K562 (cell line): ENCODE measurements at regions not wholly inside any gene's neighbourhood (a gene's known extent, or its start where the extent isn't known, plus 50 kb on each side); places are given as distances from the start of the nearest gene placed in this dataset.

ENCODE experiments used
- ATAC-seq: fragments of 200-7000 bp; cut with Tn5 transposase; 3 replicates; pipeline ENCODE4 v1.9.1; 2020; ENCODE audit warnings: moderate library complexity
- BruUV-seq: library from RNA; stranded (reverse); fragments of 400-500 nt; replicated peaks from 2 replicates; lab custom pipeline; 2021; lab: Mats Ljungman, UMichigan
- CTCF ChIA-PET: fragments of 300-600 bp; formaldehyde crosslinking; extraction: SDS; loops from one replicate; lab custom pipeline; 2021; ENCODE audit warnings: low intra/inter-chr PET ratio; lab: Yijun Ruan, JAX
- POLR2A ChIA-PET: fragments of 300-600, 350-650 bp; sonication (Branson Sonifier 250); formaldehyde crosslinking; extraction: SDS; loops from one replicate; lab custom pipeline; 2021; ENCODE audit warnings: antibody characterized with exemption, inconsistent platforms; lab: Yijun Ruan, JAX
- DNase-seq, 4 experiments: peaks; one replicate each; pipeline versions ENCODE4 v3.0.0 to v3.0.0-alpha.2; 2011 to 2018; ENCODE audit warnings: low spot score in 3 of 4, mixed read lengths in 3 of 4; ENCODE audit errors: extremely low read depth in 1 of 4
- FAIRE-seq: peaks from 2 replicates; lab custom pipeline; 2011; peaks lifted over from hg19 to GRCh38; lab: Jason Lieb, UNC
- H2AFZ ChIP-seq: 2 replicates; pipeline ENCODE4 v1.6.0; 2011; ENCODE audit warnings: low read depth, low read length, control low read depth, inconsistent platforms
- H3K27ac ChIP-seq: fragments of 200-600 bp; 3 replicates; pipeline ENCODE4 v1.8.0; 2011; ENCODE audit warnings: low read depth, mild to moderate bottlenecking, control low read depth, inconsistent platforms, low read length, moderate library complexity, mixed read lengths; ENCODE audit errors: extremely low read depth
- H3K27me3 ChIP-seq, 2 experiments: fragments of 300-600 bp in 1 of 2; 2 replicates in 1 of 2; 3 replicates in 1 of 2; pipeline versions ENCODE4 v1.6.0 to v1.8.0; 2011; ENCODE audit warnings: inconsistent platforms in 2 of 2, low read length in 2 of 2, mild to moderate bottlenecking in 1 of 2, mixed read lengths in 1 of 2, moderate library complexity in 1 of 2; ENCODE audit not compliant: control insufficient read depth in 2 of 2, insufficient read depth in 2 of 2
- H3K36me3 ChIP-seq: fragments of 300-600 bp; 3 replicates; pipeline ENCODE4 v1.8.0; 2011; ENCODE audit warnings: mild to moderate bottlenecking, low read length, inconsistent platforms; ENCODE audit not compliant: control insufficient read depth, insufficient read depth
- H3K4me1 ChIP-seq, 2 experiments: fragments of 200-600 bp in 1 of 2; replicated peaks in 1 of 2; 2 replicates in 1 of 2; 3 replicates in 1 of 2; pipeline versions ENCODE4 v1.5.1 to v1.8.0; 2011; ENCODE audit warnings: inconsistent platforms in 2 of 2, low read length in 2 of 2, mild to moderate bottlenecking in 1 of 2, mixed read lengths in 1 of 2, moderate library complexity in 1 of 2; ENCODE audit not compliant: control insufficient read depth in 2 of 2, insufficient read depth in 2 of 2
- H3K4me2 ChIP-seq: 2 replicates; pipeline ENCODE4 v1.6.1; 2011; ENCODE audit warnings: low read length, control low read depth, inconsistent platforms, mixed read lengths; ENCODE audit not compliant: insufficient read depth
- H3K4me3 ChIP-seq: fragments of 200-600 bp; sonication (generic), shearing (Covaris generic); 2 replicates; pipeline ENCODE4 v1.5.1; 2016; ENCODE audit warnings: control low read depth, inconsistent platforms
- H3K79me2 ChIP-seq: fragments of 200-600 bp; 3 replicates; pipeline ENCODE4 v1.8.0; 2011; ENCODE audit warnings: low read length, inconsistent platforms; ENCODE audit not compliant: control insufficient read depth, insufficient read depth
- H3K9ac ChIP-seq, 2 experiments: 2 replicates each; pipeline versions ENCODE4 v1.6.0 to v1.6.1; 2011; ENCODE audit warnings: low read depth in 2 of 2, low read length in 2 of 2, control low read depth in 1 of 2, inconsistent platforms in 1 of 2, mild to moderate bottlenecking in 1 of 2, mixed read lengths in 1 of 2; ENCODE audit not compliant: insufficient read depth in 1 of 2
- H3K9me1 ChIP-seq: one replicate; pipeline ENCODE4 v1.6.0; 2011; ENCODE audit warnings: inconsistent platforms, mild to moderate bottlenecking, low read length, moderate library complexity; ENCODE audit not compliant: control insufficient read depth, insufficient read depth
- H3K9me3 ChIP-seq: replicated peaks from 2 replicates; pipeline ENCODE4 v1.5.1; 2011; ENCODE audit warnings: low read depth, low read length, inconsistent platforms; ENCODE audit not compliant: control insufficient read depth, insufficient read depth
- H4K20me1 ChIP-seq: replicated peaks from 2 replicates; pipeline ENCODE4 v1.6.1; 2011; ENCODE audit warnings: low read length, inconsistent platforms, mixed read lengths; ENCODE audit not compliant: control insufficient read depth, insufficient read depth
- BACH1 ChIP-seq: fragments of 200-800 bp; sonication (Bioruptor generic); IDR thresholded peaks from 2 replicates; pipeline ENCODE4 v1.6.1; 2016; ENCODE audit warnings: missing genetic modification characterization, missing compliant biosample characterization
- CBX2 ChIP-seq: fragments of 200-600 bp; sonication (generic); IDR thresholded peaks from one replicate; pipeline ENCODE4 v1.6.1; 2012; ENCODE audit warnings: mild to moderate bottlenecking, low read length, inconsistent platforms; ENCODE audit not compliant: insufficient read depth, poor library complexity, severe bottlenecking
- CREB3 ChIP-seq: fragments of 450-650 bp; conservative IDR thresholded peaks from 2 replicates; pipeline ENCODE4 v1.6.1; 2016; ENCODE audit warnings: missing genetic modification characterization, low read depth, mild to moderate bottlenecking, missing compliant biosample characterization, moderate library complexity
- CSDE1 ChIP-seq, 2 experiments: fragments of 450-650 bp; IDR thresholded peaks; 2 replicates each; pipeline ENCODE4 v1.6.1; 2016; ENCODE audit warnings: mild to moderate bottlenecking in 1 of 2
- CTCF ChIP-seq, 3 experiments: IDR thresholded peaks in 2 of 3; conservative IDR thresholded peaks in 1 of 3; 2 replicates each; pipeline ENCODE4 v1.5.1; 2011 to 2012; ENCODE audit warnings: low read length in 3 of 3, mild to moderate bottlenecking in 3 of 3, control low read depth in 2 of 3, improper control_type of control experiment in 1 of 3, inconsistent platforms in 1 of 3, low read depth in 1 of 3, mixed read lengths in 1 of 3, moderate library complexity in 1 of 3; ENCODE audit not compliant: insufficient read depth in 2 of 3
- DPF2 ChIP-seq: fragments of 450-650 bp; IDR thresholded peaks from 2 replicates; pipeline ENCODE4 v1.6.1; 2016
- FOXM1 ChIP-seq, 2 experiments: fragments of 450-650 bp in 1 of 2; sonication (generic) in 1 of 2; formaldehyde crosslinking in 1 of 2; IDR thresholded peaks; 2 replicates each; pipeline versions ENCODE4 v1.6.1 to v1.9.0; 2017 to 2022; ENCODE audit warnings: low read depth in 2 of 2, mild to moderate bottlenecking in 2 of 2, missing genetic modification reagents in 1 of 2, moderate library complexity in 1 of 2
- HOXB6 ChIP-seq: fragments of 250-450 bp; sonication (Bioruptor Pico); IDR thresholded peaks from 2 replicates; pipeline ENCODE4 v1.5.1; 2022; ENCODE audit warnings: mild to moderate bottlenecking, borderline replicate concordance
- KAT2B ChIP-seq: IDR thresholded peaks from one replicate; pipeline ENCODE4 v1.6.1; 2012; ENCODE audit warnings: low read depth, mild to moderate bottlenecking, control low read depth, inconsistent platforms, low read length, moderate library complexity
- POLR2A ChIP-seq: fragments of 450-650 bp; conservative IDR thresholded peaks from 2 replicates; pipeline ENCODE4 v1.6.1; 2016
- PTTG1 ChIP-seq: fragments of 450-650 bp; IDR thresholded peaks from 2 replicates; pipeline ENCODE4 v1.6.1; 2016; ENCODE audit warnings: low read depth, mild to moderate bottlenecking, missing genetic modification characterization, missing compliant biosample characterization
- SETDB1 ChIP-seq: IDR thresholded peaks from one replicate; pipeline ENCODE4 v1.6.1; 2012; ENCODE audit warnings: low read length, control low read depth, inconsistent platforms
- ZC3H4 ChIP-seq: sonication (generic); formaldehyde crosslinking; IDR thresholded peaks from 2 replicates; pipeline ENCODE4 v1.9.0; 2021; ENCODE audit warnings: missing genetic modification reagents, borderline replicate concordance
- WGBS: fragments of 100-300 bp; shearing (Covaris generic); methylation state at CpG from one replicate; pipeline ENCODE4 v1.1.6; 2016; ENCODE audit warnings: low coverage, mixed read lengths; ENCODE audit not compliant: insufficient coverage; ENCODE audit errors: missing lambda C conversion rate; 5-methylcytosine and 5-hydroxymethylcytosine counted together
- in situ Hi-C: fragments of 300-500 bp; cut with MboI; formaldehyde crosslinking; loops from 4 replicates; pipeline ENCODE4 v1.15.0; 2018; ENCODE audit warnings: inconsistent platforms, mixed read lengths
- intact Hi-C: fragments of 100-400 bp; cut with micrococcal nuclease; formaldehyde crosslinking; loops from 2 replicates; pipeline ENCODE4 v1.14.2; 2022

GRCh38 chr19:31427857-31428256, 78.6 kb upstream of the TSHZ3 start:
- Histone ChIP-seq H3K27ac (no peak overlapping the region), H3K27me3 (no peaks in the 10 kb centered on the region), H3K9me1 (no peaks in the 10 kb centered on the region), H3K4me1 (no peaks in the 10 kb centered on the region), H3K9ac (no peak overlapping the region), H3K4me3 (no peak overlapping the region), H2AFZ (no peak overlapping the region), H3K9me3 (no peaks in the 10 kb centered on the region), H3K79me2 (no peaks in the 10 kb centered on the region), H3K36me3 (no peaks in the 10 kb centered on the region), H3K4me2 (no peak overlapping the region), H4K20me1 (no peaks in the 10 kb centered on the region)
- no peak for FAIRE-seq
- BruUV-seq, result no TSS peak
- no peak for ATAC-seq
- TF ChIP-seq FOXM1 (IDR thresholded peaks at IDR 0.05; ENCODE audit: low read depth) (no peak), FOXM1 (CRISPR knock-in tag; IDR thresholded peaks at IDR 0.05; ENCODE audit: low read depth) (no peak), KAT2B (no peak), ZC3H4 (no peak), CSDE1 (IDR thresholded peaks at IDR 0.05) (no peak), DPF2 (no peak)
- CTCF ChIA-PET, result no interaction called here
- POLR2A ChIA-PET, result no interaction called here
- in situ Hi-C loops, result no loop called here
- no peak for DNase-seq
- intact Hi-C loops, result no loop called here
- 0% methylated on average over 1 of the region's 1 CpG for WGBS

- WGBS, result 0% methylated on average over 4 of the region's 4 CpGs
- H3K4me3 ChIP-seq, result no peak overlapping the region
- no peaks in the 10 kb centered on the region for H4K20me1 ChIP-seq
- H3K4me2 ChIP-seq, result no peak overlapping the region
- ATAC-seq, result no peak
- ChIA-PET CTCF (no interaction called here), POLR2A (no interaction called here)
- no peaks in the 10 kb centered on the region for H3K9me3 ChIP-seq
- H3K4me1 ChIP-seq, result no peaks in the 10 kb centered on the region
- no TSS peak for BruUV-seq
- H3K27ac ChIP-seq, result no peak overlapping the region
- DNase-seq, result no peak
- no peaks in the 10 kb centered on the region for H3K36me3 ChIP-seq
- no peak for FAIRE-seq
- H2AFZ ChIP-seq, result no peak overlapping the region
- intact Hi-C loops, result no loop called here
- H3K79me2 ChIP-seq, result no peaks in the 10 kb centered on the region
- in situ Hi-C loops, result no loop called here
- H3K9ac ChIP-seq, result no peak overlapping the region
- H3K9me1 ChIP-seq, result no peaks in the 10 kb centered on the region
- H3K27me3 ChIP-seq, result no peaks in the 10 kb centered on the region
- TF ChIP-seq POLR2A (no peak), BACH1 (tag) (no peak), CREB3 (tag) (no peak), CTCF (IDR thresholded peaks at IDR 0.05 in 2 of 3, conservative IDR thresholded peaks at IDR 0.05 in 1 of 3; ENCODE audit: insufficient read depth in 2 of 3, low read depth in 1 of 3, low read length in 3 of 3) (no peak), CBX2 (no peak), SETDB1 (no peak), PTTG1 (tag) (no peak), HOXB6 (CRISPR knock-in tag) (no peak)
- TF ChIP-seq, all 486 proteins: peak for 0
Measured at GRCh38 chr19:31430381-31430780, 81.1 kb upstream of the TSHZ3 start.
